ENCODE measurements at regions not wholly inside any gene's neighbourhood (a gene's known extent, or its start where the extent isn't known, plus 50 kb on each side); places are given as distances from the start of the nearest gene placed in this dataset.

GRCh38 chr18:42641996-42642395 lies 473.5 kb downstream of the RIT2 start:
- no peaks in the 10 kb centered on the region for H3K4me1 ChIP-seq
- ChIA-PET POLR2A (no interaction called here), CTCF (no interaction called here)
- DNase-seq (ENCODE audit: low read depth in 1 of 2, low spot score in 1 of 2): no peak
- no peak overlapping the region for H3K4me2 ChIP-seq
- TF ChIP-seq RNF2 (IDR thresholded peaks at IDR 0.05; ENCODE audit: borderline replicate concordance, low read depth): no peak
- no peak for TF ChIP-seq RCOR1 (IDR thresholded peaks at IDR 0.05; ENCODE audit: low read depth, low read length)
- TF ChIP-seq KDM5A (IDR thresholded peaks at IDR 0.05): no peak
- no peak for TF ChIP-seq CBX8 (IDR thresholded peaks at IDR 0.05)
- no peak for TF ChIP-seq JUNB (IDR thresholded peaks at IDR 0.05)
- TF ChIP-seq SREBF2 (IDR thresholded peaks at IDR 0.05): no peak
- TF ChIP-seq ZNF302 (CRISPR knock-in tag; IDR thresholded peaks at IDR 0.05): no peak
- no peak for ATAC-seq
- WGBS (ENCODE audit: missing lambda C conversion rate): 7% methylated on average over 5 of the region's 5 CpGs
- H3K27ac ChIP-seq: no peak overlapping the region
- no peaks in the 10 kb centered on the region for H3K9me3 ChIP-seq
- H3K4me3 ChIP-seq: no peak overlapping the region
- FAIRE-seq: no peak

- Histone ChIP-seq H3K4me3 (no peak overlapping the region), H3K4me2 (no peak overlapping the region), H3K9me3 (no peaks in the 10 kb centered on the region), H3K4me1 (no peaks in the 10 kb centered on the region), H3K27ac (no peak overlapping the region)
- no peak for DNase-seq (ENCODE audit: low read depth in 1 of 2, low spot score in 1 of 2)
- ChIA-PET POLR2A (no interaction called here), CTCF (no interaction called here)
- TF ChIP-seq ESRRA (IDR thresholded peaks at IDR 0.05; ENCODE audit: borderline replicate concordance, low read length) (no peak), CBX8 (IDR thresholded peaks at IDR 0.05) (no peak), TP53 (CRISPR knock-in tag; IDR thresholded peaks at IDR 0.05) (no peak), MAFK (IDR thresholded peaks at IDR 0.05; ENCODE audit: partially characterized antibody) (no peak), ZC3H11A (IDR thresholded peaks at IDR 0.05) (no peak), EP300 (IDR thresholded peaks at IDR 0.05) (no peak), ZFP36 (IDR thresholded peaks at IDR 0.05; ENCODE audit: borderline replicate concordance, partially characterized antibody) (no peak), REST (IDR thresholded peaks at IDR 0.05) (no peak), E2F6 (IDR thresholded peaks at IDR 0.05; ENCODE audit: borderline replicate concordance, low read depth) (no peak), MYC (IDR thresholded peaks at IDR 0.05; ENCODE audit: borderline replicate concordance, low read length) (no peak), JUN (IDR thresholded peaks at IDR 0.05) (no peak), NFE2L2 (conservative IDR thresholded peaks at IDR 0.05; ENCODE audit: low read length) (no peak), HOXB13 (CRISPR knock-in tag; IDR thresholded peaks at IDR 0.05; ENCODE audit: low read depth) (no peak), EHMT2 (IDR thresholded peaks at IDR 0.05; ENCODE audit: low read depth) (no peak), HEYL (CRISPR knock-in tag; IDR thresholded peaks at IDR 0.05) (no peak), KDM5A (IDR thresholded peaks at IDR 0.05) (no peak), FOSL2 (IDR thresholded peaks at IDR 0.05) (no peak), FOSL2 (CRISPR knock-in tag; IDR thresholded peaks at IDR 0.05) (no peak)
- FAIRE-seq: no peak
- ATAC-seq: no peak
- 0% methylated on average over 3 of the region's 3 CpGs for WGBS (ENCODE audit: missing lambda C conversion rate)
These were observed 470.8 kb downstream of the RIT2 start for GRCh38 chr18:42644729-42645131.
